SH-SY5Y (cell line): ENCODE measurements at regions not wholly inside any gene's neighbourhood (a gene's known extent, or its start where the extent isn't known, plus 50 kb on each side); places are given as distances from the start of the nearest gene placed in this dataset.

Experiments used
- GATA2 ChIP-seq: IDR thresholded peaks from 2 replicates; pipeline ENCODE4 v1.6.1; 2011; ENCODE audit warnings: mild to moderate bottlenecking, low read depth, low read length
- GATA3 ChIP-seq: IDR thresholded peaks from 2 replicates; pipeline ENCODE4 v1.6.1; 2011; ENCODE audit warnings: low read depth, mild to moderate bottlenecking, low read length, moderate library complexity

- no peak for TF ChIP-seq GATA2
- no peak for TF ChIP-seq GATA3
Measured at GRCh38 chr2:122706757-122707223, 951.3 kb downstream of the TSN start.

DNA sequence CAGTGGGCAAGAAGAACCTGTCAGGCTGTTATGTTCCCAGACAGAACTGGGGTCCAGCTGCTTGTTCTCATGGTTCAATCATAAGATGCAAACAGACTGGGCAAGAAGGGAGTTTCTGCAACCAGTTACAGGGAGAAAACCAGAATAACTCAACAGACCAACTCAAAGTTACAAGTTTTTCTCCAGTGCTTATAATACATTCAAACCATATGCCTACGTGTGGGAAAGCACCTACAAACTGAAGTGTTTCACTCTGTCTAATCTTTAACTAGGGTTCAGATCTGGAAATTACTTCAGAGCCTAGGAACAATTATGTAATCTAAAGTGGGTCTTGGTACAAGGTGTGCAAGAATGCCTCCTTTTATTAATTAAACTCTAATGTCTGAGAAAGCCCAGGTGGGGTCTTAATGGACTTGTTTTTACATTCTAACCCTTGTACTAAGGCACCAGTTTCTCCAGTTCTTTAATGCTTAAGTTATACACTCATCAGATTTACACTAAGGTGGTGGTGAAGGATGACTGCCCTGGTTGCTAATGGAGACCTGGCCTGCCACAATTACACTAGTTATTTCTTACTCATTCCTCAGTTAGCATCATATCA is 951.9 kb downstream of the TSN start:
- no peak for TF ChIP-seq GATA2
- no peak for TF ChIP-seq GATA3

DNA sequence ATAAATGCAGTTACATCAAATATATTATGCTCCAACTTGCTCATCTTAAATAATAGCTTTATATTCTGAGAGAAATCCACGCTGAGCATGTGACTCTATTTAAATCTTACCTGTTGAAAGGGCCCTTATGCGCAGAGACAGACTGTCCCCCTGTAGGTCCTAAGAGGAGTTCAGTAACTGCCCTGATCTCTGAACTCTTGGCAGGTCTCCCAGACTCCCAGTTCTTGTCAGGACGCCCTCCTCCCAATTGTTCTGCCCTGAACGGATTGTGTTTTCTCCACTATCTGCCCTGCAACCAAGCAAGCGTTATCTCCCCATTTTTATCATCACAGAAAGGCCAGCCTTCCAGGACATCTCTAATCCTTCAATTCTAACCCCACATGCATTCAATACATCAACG is 954.6 kb downstream of the TSN start:
- TF ChIP-seq GATA2 = no peak
- no peak for TF ChIP-seq GATA3

- TF ChIP-seq GATA2 (no peak), GATA3 (no peak)
Measured at GRCh38 chr2:122713800-122714199, 958.3 kb downstream of the TSN start.

DNA sequence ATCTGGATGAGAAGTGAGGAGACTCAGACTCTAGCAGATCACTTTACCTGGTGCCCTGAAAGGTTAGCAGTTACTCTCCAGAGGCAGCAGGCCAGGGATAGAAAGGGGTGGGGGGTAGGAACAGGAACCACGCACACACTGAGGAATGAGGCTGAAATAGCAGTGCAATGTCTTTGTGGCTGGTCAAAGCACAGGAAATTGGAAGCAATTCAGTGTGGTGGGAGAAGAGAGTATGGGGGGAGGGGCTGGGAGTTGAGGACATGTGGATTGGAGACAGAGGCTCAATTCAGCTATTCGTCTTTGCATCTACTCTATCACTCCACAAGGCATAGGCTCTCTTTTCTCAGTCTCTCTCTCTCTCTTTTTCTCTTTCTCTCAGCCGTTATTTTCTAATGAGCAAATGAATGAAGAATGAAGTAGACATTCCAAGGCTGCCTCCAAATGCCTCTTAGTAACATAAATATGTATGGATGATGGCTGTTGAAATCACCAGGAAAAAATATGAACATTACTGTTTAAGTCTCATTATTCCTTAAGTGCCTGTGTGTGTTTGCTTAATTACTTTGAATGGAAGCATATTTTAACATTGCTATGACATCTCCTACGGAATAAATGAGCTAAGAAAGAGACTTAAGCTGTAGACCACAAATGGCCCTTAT is 979.4 kb downstream of the TSN start:
- TF ChIP-seq GATA3 = no peak
- no peak for TF ChIP-seq GATA2

- TF ChIP-seq GATA3 = no peak
- TF ChIP-seq GATA2 = no peak
Measured at GRCh38 chr2:122736279-122736678, 980.8 kb downstream of the TSN start.

- TF ChIP-seq GATA2 = no peak
- TF ChIP-seq GATA3 = no peak
Measured at GRCh38 chr2:122737429-122738077, 982.1 kb downstream of the TSN start.

DNA sequence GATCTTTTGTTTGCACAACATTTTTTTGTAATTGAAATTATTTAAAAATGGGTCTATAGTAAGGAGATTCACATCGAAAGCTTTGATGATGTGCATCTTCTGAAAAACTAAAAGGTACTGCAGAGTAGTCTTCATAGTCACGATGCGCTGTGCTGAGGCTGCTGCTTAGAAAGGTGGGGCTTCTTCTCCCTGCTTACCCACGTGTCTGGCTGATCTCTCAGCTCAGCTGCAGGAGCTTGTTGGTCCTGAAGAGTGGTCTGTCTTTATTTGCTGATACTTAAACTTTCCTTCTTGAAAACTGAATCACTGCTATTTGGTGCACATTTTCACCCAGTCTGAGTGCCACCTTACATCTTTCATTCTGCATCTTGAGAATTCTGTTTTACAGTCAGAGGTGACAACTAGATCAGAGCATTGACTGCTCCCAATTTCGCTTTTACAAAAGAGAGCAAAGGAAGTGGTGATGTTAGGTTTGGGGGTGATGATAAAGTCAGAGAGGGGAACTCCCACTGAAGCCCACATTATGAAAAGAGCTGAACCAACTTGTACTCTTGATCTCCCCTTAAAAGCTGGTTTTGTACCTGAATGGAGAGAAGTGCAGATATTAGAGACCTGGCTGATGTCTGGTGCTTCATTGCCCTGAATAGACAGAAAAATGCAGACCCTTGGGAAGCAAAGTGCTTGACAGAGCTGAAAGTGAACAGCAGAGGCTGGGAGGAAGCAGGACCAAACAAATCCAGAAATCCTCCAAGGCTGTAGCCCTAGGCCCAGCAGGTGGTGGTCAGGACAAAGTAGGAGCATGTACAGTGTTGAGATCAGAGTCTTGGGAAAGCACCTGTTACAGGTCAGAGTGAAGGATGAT is 984.5 kb downstream of the TSN start:
- TF ChIP-seq GATA2 (no peak), GATA3 (no peak)

DNA sequence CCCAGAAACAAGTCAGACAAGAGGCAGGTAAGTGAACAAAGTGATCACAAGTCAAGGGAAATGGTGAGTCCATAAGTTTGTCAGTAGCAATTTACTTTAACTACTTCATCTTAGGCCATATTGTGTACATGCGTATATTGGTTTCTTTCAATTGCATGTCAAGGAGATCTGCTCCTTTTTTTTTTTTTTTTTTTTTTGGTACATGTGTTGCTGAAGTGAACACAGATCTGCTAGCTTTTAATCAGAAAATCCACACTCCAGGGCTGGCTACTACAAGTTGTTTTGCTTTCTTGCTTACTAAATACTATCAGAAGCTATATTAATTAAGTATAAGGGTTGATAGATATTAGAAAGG is 985.1 kb downstream of the TSN start:
- TF ChIP-seq GATA3 = no peak
- no peak for TF ChIP-seq GATA2

GRCh38 chr2:122741403-122741802 is 986.0 kb downstream of the TSN start:
- TF ChIP-seq GATA2 (no peak), GATA3 (no peak)

- TF ChIP-seq GATA3 = no peak
- TF ChIP-seq GATA2 = no peak
Measured at GRCh38 chr2:122743021-122743675, 987.7 kb downstream of the TSN start.

DNA sequence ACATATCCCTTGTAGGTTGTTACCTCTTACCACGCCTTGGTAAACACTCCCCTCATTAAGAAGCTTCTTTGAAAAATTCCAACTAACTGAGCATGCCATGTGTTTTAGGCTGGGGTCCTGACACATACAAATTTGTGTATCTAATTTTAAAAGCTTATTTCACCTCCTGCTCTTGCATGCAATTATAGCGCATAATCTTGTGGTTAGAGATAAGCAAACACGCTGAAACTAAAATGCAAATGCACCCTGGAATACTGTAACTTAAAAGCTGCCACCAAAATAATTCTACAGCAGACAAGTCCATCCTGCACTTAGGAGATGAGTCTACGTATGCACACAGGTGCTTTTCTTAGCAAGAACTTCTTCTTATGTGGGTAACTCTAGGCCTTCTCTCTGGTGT is 990.2 kb downstream of the TSN start:
- TF ChIP-seq GATA2 = no peak
- no peak for TF ChIP-seq GATA3

DNA sequence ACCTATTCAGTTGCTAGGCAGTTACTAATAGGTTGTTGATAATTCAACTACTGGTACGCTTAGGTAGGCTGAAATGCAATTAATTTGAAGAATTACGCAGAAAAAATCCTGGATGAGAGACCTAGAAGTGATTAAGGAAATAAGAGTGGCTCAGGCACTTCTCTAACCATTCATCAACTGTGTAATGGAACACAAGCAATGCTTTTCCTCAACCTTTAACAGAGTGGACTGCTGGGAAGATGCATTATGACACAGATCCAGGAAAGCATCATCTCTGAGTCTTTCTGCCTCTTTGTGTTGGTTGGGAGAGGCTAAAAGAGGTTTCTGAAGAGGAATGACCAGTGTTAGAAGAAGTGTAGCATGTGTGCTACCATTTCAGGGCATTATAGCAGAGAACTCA is 992.2 kb downstream of the TSN start:
- TF ChIP-seq GATA2 (no peak), GATA3 (no peak)

- no peak for TF ChIP-seq GATA2
- no peak for TF ChIP-seq GATA3
Measured at GRCh38 chr2:122748552-122749011, 993.1 kb downstream of the TSN start.
